ENCODE measurements at regions not wholly inside any gene's neighbourhood (a gene's known extent, or its start where the extent isn't known, plus 50 kb on each side); places are given as distances from the start of the nearest gene placed in this dataset.
"Not testable (repeated sequence)": the region's sequence is repeated elsewhere in the genome, so short reads cannot be mapped to it uniquely, and the experiment has no call there.

DNA sequence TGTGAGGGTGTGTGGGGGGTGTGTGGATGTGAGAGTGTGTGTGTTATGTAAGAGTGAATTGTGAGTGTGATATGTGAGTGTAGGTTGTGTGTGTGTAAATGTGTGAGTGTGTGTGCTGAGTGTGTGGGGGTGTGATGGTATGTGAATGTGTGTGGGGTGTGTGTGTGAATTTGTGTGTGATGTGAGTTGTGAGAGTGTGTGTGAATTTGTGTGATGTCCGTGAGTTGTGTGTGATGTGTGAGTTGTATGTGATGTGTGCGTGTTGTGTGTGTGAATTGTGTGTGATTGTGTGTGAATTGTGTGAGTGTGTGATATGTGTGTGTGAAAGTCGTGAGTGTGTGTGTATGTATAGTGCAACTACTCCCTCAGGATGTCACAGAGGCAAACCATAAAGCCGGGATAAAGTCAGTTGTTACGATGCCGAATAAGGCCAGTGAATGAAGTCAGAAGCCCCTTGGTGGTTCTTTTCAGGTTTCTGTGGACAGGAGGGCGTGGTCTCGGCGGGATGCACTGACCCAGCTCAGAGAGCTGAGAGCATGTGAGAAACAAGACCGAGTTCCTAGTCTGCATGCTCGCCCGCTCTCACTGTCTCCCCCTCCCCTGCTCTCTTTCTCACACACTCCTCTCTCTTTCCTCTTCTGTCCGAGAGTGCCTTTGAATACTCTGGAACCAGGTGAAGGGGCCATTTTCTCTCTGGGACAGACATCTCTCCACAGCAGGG, 71.8 kb upstream of the MAX start:
- DNase-seq (ENCODE audit: extremely low read depth, low read depth): no peak
- TF ChIP-seq, protein P1, sequence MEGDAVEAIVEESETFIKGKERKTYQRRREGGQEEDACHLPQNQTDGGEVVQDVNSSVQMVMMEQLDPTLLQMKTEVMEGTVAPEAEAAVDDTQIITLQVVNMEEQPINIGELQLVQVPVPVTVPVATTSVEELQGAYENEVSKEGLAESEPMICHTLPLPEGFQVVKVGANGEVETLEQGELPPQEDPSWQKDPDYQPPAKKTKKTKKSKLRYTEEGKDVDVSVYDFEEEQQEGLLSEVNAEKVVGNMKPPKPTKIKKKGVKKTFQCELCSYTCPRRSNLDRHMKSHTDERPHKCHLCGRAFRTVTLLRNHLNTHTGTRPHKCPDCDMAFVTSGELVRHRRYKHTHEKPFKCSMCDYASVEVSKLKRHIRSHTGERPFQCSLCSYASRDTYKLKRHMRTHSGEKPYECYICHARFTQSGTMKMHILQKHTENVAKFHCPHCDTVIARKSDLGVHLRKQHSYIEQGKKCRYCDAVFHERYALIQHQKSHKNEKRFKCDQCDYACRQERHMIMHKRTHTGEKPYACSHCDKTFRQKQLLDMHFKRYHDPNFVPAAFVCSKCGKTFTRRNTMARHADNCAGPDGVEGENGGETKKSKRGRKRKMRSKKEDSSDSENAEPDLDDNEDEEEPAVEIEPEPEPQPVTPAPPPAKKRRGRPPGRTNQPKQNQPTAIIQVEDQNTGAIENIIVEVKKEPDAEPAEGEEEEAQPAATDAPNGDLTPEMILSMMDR (IDR thresholded peaks at IDR 0.05; ENCODE audit: low read depth, low read length, missing control alignments): no peak
- no peak overlapping the region for H3K4me3 ChIP-seq (replicated peaks; ENCODE audit: low read depth, low read length)

DNA sequence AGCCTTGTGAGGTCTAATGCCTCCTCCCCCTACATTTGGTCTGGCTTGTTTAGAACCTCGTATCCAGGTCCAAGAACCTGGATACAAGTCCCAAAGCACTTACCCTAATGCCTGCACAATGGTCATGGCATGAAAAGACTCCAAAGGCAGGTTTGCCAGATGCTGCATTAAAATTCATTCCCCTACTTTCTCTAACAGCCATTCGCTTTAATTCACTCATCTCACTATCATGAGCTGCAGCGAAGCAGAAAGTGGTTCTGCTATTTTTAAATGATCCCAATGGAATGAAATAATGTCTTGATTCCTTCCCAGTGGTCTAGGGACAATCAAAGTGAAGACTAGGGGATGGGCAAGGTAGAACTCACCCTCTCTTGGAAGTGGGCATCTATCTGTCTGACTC, 72.5 kb upstream of the MAX start:
- no peak for DNase-seq (ENCODE audit: extremely low read depth, low read depth)
- no peak overlapping the region for H3K4me3 ChIP-seq (replicated peaks; ENCODE audit: low read depth, low read length)
- TF ChIP-seq, protein P1 (IDR thresholded peaks at IDR 0.05; ENCODE audit: low read depth, low read length, missing control alignments): no peak

DNA sequence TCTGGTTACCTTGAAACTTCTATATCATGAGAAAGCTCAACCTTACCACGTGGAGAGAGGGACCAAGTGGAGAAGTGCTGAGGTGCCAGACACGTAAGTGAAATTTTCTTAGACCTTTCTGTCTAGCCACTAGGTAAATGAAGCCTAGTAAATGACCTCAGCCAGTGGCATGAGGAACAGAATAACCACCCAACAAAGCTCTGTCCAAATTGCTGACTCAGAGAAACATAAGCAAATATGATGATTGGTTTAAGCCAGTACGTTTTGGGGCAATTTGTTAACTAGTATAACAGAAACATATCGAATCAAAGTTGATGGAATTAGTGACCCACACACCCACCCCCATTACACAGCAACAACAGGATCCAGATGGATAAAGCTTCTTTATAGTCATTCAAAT, 75.2 kb upstream of the MAX start:
- TF ChIP-seq, protein P1 (IDR thresholded peaks at IDR 0.05; ENCODE audit: low read depth, low read length, missing control alignments): no peak

DNA sequence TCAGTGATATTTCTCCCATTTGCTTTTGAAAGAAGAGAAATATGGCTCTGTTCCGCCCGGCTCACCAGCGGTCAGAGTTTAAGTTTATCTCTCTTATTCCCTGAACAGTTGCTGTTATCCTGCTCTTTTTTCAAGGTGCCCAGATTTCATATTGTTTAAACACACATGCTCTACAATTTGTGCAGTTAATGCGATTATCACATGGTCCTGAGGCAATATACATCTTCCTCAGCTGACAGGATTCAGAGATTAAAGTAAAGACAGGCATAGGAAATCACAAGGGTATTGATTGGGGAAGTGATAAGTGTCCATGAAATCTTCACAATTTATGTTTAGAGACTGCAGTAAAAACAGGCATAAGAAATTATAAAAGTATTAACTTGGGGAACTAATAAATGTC, 76.9 kb upstream of the MAX start:
- not testable (repeated sequence) for DNase-seq (ENCODE audit: extremely low read depth, low read depth); H3K4me3 ChIP-seq (replicated peaks; ENCODE audit: low read depth, low read length)

More for the DNA sequence above, 75.2 kb upstream of the MAX start:
- DNase-seq (ENCODE audit: extremely low read depth, low read depth): no peak
- H3K4me3 ChIP-seq (replicated peaks; ENCODE audit: low read depth, low read length): no peak overlapping the region

DNA sequence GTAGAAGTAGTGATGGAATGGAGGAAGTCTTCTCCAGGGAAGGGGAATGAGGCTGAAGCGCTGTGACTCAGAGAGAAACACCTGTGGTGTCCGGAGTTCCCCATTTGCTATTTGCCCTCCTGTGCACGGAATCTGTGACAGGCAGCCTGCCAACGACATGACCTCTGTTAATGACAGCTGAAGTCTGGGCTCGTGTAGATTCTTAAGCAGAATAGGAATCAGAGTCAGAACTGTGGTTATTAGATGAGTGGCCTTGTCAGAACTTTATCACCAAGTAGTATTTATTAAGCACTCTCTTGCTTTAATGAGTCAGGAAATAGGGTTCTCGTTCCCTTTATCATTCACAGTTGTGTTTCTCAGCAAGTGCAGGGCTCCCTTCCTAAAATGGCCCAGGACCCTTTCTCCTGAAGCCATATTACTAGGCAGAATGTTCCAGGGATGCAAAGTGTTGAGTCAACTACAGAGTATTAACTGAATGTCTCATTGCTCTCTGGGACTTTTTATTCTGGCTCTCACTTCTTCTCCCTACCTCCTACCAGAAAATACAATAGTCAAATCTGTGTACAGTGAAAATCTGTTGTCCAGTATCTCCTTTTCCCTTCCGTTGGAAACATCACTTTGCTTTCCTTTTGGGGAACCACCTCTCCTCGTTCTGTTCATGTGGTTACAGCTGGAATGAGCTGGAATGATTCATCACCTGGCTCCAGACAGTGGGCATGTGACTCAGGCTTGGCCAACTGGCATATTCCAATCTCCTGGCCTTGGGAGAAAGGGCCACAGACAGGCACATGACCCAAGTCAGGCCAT, 77.8 kb upstream of the MAX start:
- DNase-seq (ENCODE audit: extremely low read depth, low read depth): peak; percentile 71
- H3K4me3 ChIP-seq (replicated peaks; ENCODE audit: low read depth, low read length): no peak overlapping the region
- TF ChIP-seq, protein P1 (IDR thresholded peaks at IDR 0.05; ENCODE audit: low read depth, low read length, missing control alignments): no peak

DNA sequence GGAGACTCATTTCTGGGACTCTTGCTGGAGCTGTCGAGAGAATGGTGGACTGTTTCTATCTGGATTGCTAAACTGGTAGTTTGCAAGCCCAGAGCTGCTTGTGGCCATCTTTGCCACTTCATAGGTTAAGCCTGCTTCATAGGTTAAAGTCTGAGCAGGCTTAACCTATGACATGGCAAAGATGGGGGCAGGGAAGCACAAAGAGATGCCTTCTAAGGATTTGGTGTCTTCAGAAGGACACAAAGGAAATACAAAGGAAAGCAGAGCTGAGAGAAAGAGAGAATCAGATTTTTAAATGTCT, 78.4 kb upstream of the MAX start:
- TF ChIP-seq, protein P1 (IDR thresholded peaks at IDR 0.05; ENCODE audit: low read depth, low read length, missing control alignments): no peak
- H3K4me3 ChIP-seq (replicated peaks; ENCODE audit: low read depth, low read length): no peak overlapping the region
- no peak for DNase-seq (ENCODE audit: extremely low read depth, low read depth)

DNA sequence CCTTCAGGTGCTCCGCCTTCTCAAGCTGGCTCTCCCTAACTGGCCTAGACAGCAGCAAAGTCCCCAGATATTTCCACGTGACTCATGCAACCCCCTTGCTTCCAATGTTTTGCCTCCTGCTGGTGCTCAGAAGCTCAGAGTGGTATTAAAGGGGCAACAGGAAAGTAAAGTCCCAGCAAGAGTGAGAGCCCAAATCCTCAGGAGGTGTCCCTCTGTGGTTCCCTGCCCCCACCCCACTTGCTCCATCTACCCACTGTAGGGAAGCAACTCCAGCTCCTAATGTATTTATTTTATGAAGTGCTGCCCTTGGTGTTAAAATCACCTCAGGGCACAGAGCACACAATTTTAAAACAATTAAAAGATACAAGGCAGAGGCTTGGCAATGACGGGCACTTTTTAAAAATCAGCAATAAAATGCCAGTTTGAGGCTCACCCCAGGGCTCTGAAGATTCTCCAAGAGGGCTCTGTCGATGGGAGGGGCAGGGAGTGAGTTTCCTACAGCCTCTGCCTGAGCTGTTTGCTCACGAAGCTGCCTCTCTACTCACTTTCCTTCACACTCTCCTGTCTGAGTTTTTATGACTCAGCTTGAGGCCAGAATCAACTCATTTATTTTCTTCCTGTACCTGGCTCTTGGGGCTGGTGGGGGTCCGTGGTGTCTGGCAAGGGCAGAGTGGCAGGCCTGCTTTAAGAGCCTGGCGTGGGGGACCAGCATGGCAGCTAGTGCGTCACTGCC, 81.9 kb upstream of the MAX start:
- DNase-seq (ENCODE audit: extremely low read depth, low read depth): no peak
- no peak overlapping the region for H3K4me3 ChIP-seq (replicated peaks; ENCODE audit: low read depth, low read length)
- TF ChIP-seq, protein P1 (IDR thresholded peaks at IDR 0.05; ENCODE audit: low read depth, low read length, missing control alignments): no peak

Measured in HFF-Myc (cell line).